AG09309 (cell line): ENCODE measurements at regions not wholly inside any gene's neighbourhood (a gene's known extent, or its start where the extent isn't known, plus 50 kb on each side); places are given as distances from the start of the nearest gene placed in this dataset.

Source experiments
- DNase-seq: peaks from one replicate; pipeline ENCODE4 v3.0.0-alpha.2; 2010; ENCODE audit warnings: low read depth
- H3K4me3 ChIP-seq: 2 replicates; pipeline ENCODE4 v1.5.1; 2011; ENCODE audit warnings: mild to moderate bottlenecking, low read depth, low read length, moderate library complexity; ENCODE audit not compliant: control insufficient read depth
- TF ChIP-seq, protein P1 (sequence below): IDR thresholded peaks from 2 replicates; pipeline ENCODE4 v1.5.1; 2011; ENCODE audit warnings: mild to moderate bottlenecking, low read depth, low read length, inconsistent platforms; ENCODE audit not compliant: insufficient read depth, control insufficient read depth; ENCODE audit errors: missing control alignments

DNA sequence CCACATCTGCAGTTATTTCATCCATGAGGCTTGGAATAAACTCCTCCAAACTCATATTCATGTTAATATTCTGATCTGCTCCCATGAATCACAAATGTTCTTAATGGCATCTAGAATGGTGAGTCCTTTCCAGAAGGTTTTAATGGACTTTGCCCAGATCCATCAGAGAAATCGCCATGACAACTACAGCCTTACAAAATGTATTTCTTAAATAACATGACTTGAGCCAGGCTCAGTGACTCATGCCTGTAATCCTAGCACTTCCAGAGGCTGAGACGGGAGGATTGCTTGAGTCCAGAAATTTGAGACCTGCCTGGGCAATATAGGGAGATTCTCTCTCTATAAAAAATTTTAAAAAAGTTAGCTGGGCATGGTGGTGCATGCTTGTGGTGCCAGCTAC lies 102.1 kb upstream of the TMEM168 start:
- H3K4me3 ChIP-seq = no peak overlapping the region
- peak; percentile 3 for DNase-seq
- TF ChIP-seq, protein P1, sequence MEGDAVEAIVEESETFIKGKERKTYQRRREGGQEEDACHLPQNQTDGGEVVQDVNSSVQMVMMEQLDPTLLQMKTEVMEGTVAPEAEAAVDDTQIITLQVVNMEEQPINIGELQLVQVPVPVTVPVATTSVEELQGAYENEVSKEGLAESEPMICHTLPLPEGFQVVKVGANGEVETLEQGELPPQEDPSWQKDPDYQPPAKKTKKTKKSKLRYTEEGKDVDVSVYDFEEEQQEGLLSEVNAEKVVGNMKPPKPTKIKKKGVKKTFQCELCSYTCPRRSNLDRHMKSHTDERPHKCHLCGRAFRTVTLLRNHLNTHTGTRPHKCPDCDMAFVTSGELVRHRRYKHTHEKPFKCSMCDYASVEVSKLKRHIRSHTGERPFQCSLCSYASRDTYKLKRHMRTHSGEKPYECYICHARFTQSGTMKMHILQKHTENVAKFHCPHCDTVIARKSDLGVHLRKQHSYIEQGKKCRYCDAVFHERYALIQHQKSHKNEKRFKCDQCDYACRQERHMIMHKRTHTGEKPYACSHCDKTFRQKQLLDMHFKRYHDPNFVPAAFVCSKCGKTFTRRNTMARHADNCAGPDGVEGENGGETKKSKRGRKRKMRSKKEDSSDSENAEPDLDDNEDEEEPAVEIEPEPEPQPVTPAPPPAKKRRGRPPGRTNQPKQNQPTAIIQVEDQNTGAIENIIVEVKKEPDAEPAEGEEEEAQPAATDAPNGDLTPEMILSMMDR = no peak

DNA sequence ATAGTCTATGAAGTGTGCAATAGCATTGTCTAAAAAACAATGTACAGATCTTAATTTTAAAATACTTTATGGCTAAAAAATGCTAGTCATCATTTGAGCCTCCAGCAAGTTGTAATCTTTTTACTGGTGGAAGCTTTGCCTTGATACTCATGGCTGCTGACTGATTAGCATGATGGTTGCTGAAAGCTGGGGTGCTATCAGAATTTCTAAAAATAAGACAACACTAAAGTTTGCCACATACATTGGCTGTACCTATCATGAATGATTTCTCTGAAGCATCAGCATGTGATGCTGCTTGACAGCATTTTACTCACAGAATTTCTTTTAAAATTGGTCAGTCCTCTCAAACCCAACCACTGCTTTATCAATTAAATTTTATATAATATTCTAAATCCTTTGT lies 101.5 kb upstream of the TMEM168 start:
- TF ChIP-seq, protein P1 = no peak
- no peak for DNase-seq
- no peak overlapping the region for H3K4me3 ChIP-seq

GRCh38 chr7:112889834-112890438 lies 99.7 kb upstream of the TMEM168 start:
- H3K4me3 ChIP-seq = no peak overlapping the region
- TF ChIP-seq, protein P1 = no peak
- no peak for DNase-seq

DNA sequence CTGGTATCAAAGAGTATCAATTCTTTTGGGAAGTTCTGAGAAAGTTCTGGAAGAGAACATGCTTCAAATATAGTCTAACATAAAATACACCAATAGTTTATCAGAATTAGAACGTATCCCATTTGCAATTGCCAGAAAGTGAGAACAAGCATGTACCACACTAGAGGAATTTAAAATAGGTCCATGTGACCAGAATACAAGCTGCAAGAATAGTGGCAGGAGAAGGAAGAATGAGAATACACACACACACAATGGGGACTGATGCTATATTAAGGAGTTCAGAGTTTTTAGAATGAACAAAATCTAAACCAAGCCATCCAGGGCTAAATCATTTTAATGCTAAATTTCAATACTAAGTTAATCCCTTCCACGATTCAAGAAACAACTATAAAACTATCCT lies 99.1 kb upstream of the TMEM168 start:
- TF ChIP-seq, protein P1 = no peak
- no peak for DNase-seq
- H3K4me3 ChIP-seq = no peak overlapping the region

- H3K4me3 ChIP-seq = no peak overlapping the region
- no peak for DNase-seq
- TF ChIP-seq, protein P1 = no peak
Measured at GRCh38 chr7:112888781-112889180, 98.6 kb upstream of the TMEM168 start.

- H3K4me3 ChIP-seq = no peak overlapping the region
- TF ChIP-seq, protein P1 = no peak
- DNase-seq = no peak
Measured at GRCh38 chr7:112887976-112888375, 97.8 kb upstream of the TMEM168 start.

DNA sequence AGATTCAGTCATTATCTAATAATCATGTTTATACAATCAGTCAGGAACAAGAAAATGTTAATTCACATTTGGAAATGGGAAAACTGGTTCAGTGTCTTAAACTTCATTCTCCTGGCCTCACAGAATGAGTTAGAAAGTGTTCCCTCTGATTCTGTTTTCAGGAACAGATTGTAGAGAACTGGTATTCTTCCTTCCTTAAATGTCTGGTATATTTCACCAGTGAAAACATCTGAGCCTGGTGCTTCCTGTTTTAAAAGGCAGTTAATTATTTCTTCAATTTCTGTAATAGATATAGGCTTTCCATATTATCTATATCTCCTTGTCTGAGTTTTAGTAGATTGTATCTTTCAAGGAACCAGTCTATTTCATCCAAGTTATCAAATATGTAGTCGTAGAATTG lies 97.1 kb upstream of the TMEM168 start:
- H3K4me3 ChIP-seq = no peak overlapping the region
- TF ChIP-seq, protein P1 = no peak
- DNase-seq = no peak
